Smooth muscle cell (in vitro differentiated cells): ENCODE measurements at regions not wholly inside any gene's neighbourhood (a gene's known extent, or its start where the extent isn't known, plus 50 kb on each side); places are given as distances from the start of the nearest gene placed in this dataset.

Source experiments
- DNase-seq: peaks from one replicate; lab custom pipeline; 2025; ENCODE audit not compliant: unreplicated experiment; lab: John Stamatoyannopoulos, UW
- H2AFZ ChIP-seq: fragments of 200-600 bp; sonication (generic); 2 replicates; pipeline ENCODE4 v1.6.0; 2016; ENCODE audit warnings: antibody characterized with exemption, low read depth, mild to moderate bottlenecking
- H3F3A ChIP-seq: fragments of 200-600 bp; sonication (generic); 2 replicates; pipeline ENCODE4 v1.6.0; 2017; ENCODE audit warnings: antibody characterized with exemption, low read depth
- H3K27ac ChIP-seq: fragments of 200-600 bp; sonication (generic); 2 replicates; pipeline ENCODE4 v1.5.1; 2016; ENCODE audit warnings: low read depth, mild to moderate bottlenecking
- H3K27me3 ChIP-seq: fragments of 200-600 bp; sonication (generic); 2 replicates; pipeline ENCODE4 v1.6.1; 2016; ENCODE audit warnings: low read depth, mild to moderate bottlenecking
- H3K36me3 ChIP-seq: fragments of 200-600 bp; sonication (generic); 2 replicates; pipeline ENCODE4 v1.5.1; 2016; ENCODE audit warnings: low read depth
- H3K4me1 ChIP-seq: fragments of 200-600 bp; sonication (generic); 2 replicates; pipeline ENCODE4 v1.5.1; 2016; ENCODE audit warnings: low read depth
- H3K4me2 ChIP-seq: fragments of 200-600 bp; sonication (generic); 2 replicates; pipeline ENCODE4 v1.6.0; 2016; ENCODE audit warnings: mild to moderate bottlenecking
- H3K4me3 ChIP-seq: fragments of 200-600 bp; sonication (generic); 2 replicates; pipeline ENCODE4 v1.5.1; 2016; ENCODE audit warnings: mild to moderate bottlenecking
- H3K79me2 ChIP-seq: fragments of 200-600 bp; sonication (generic); 2 replicates; pipeline ENCODE4 v1.6.0; 2016; ENCODE audit warnings: low read depth, mild to moderate bottlenecking
- H3K9ac ChIP-seq: fragments of 200-600 bp; sonication (generic); 2 replicates; pipeline ENCODE4 v1.6.0; 2016; ENCODE audit warnings: low read depth
- H3K9me3 ChIP-seq: fragments of 200-600 bp; sonication (generic); replicated peaks from 2 replicates; pipeline ENCODE4 v1.5.1; 2016; ENCODE audit warnings: low read depth
- H4K20me1 ChIP-seq: fragments of 200-600 bp; sonication (generic); 2 replicates; pipeline ENCODE4 v1.6.0; 2016; ENCODE audit warnings: low read depth
- CTCF ChIP-seq: fragments of 200-600 bp; sonication (generic); IDR thresholded peaks from 2 replicates; pipeline ENCODE4 v1.5.1; 2017; ENCODE audit warnings: borderline replicate concordance, mild to moderate bottlenecking, antibody characterized with exemption; ENCODE audit not compliant: insufficient read depth, poor library complexity, severe bottlenecking
- WGBS: methylation state at CpG from one replicate; pipeline ENCODE4 v1.1.7; 2016; ENCODE audit warnings: low lambda C conversion rate; 5-methylcytosine and 5-hydroxymethylcytosine counted together

GRCh38 chr2:238986491-238987351 is 138.8 kb downstream of the TWIST2 start:
- H3K4me3 ChIP-seq = no peak overlapping the region
- H3K36me3 ChIP-seq = no peaks in the 10 kb centered on the region
- no peak overlapping the region for H3K27ac ChIP-seq
- H3K9ac ChIP-seq = no peak overlapping the region
- H3K4me1 ChIP-seq = peaks cover 8% of the 10 kb centered on the region
- no peaks in the 10 kb centered on the region for H3K9me3 ChIP-seq
- H3K79me2 ChIP-seq = no peaks in the 10 kb centered on the region
- no peak for DNase-seq
- H3K27me3 ChIP-seq = no peaks in the 10 kb centered on the region
- no peak overlapping the region for H2AFZ ChIP-seq
- TF ChIP-seq CTCF = no peak
- WGBS = 93% methylated on average over 41 of the region's 41 CpGs
- H3F3A ChIP-seq = no peaks in the 10 kb centered on the region
- no peaks in the 10 kb centered on the region for H4K20me1 ChIP-seq
- no peak overlapping the region for H3K4me2 ChIP-seq

GRCh38 chr2:238987352-238987981 is 139.6 kb downstream of the TWIST2 start:
- Histone ChIP-seq H3F3A (no peaks in the 10 kb centered on the region), H3K4me3 (no peak overlapping the region), H4K20me1 (no peaks in the 10 kb centered on the region), H3K27me3 (no peaks in the 10 kb centered on the region), H3K27ac (no peak overlapping the region), H3K9ac (no peak overlapping the region), H2AFZ (no peak overlapping the region), H3K9me3 (no peaks in the 10 kb centered on the region), H3K4me1 (peaks cover 8% of the 10 kb centered on the region), H3K36me3 (no peaks in the 10 kb centered on the region), H3K79me2 (no peaks in the 10 kb centered on the region), H3K4me2 (no peak overlapping the region)
- 91% methylated on average over 14 of the region's 14 CpGs for WGBS
- no peak for DNase-seq
- TF ChIP-seq CTCF = no peak

- Histone ChIP-seq H2AFZ (no peak overlapping the region), H3K79me2 (no peaks in the 10 kb centered on the region), H3K27ac (no peak overlapping the region), H3K4me2 (no peak overlapping the region), H3K4me3 (no peak overlapping the region), H4K20me1 (no peaks in the 10 kb centered on the region), H3K36me3 (no peaks in the 10 kb centered on the region), H3F3A (no peaks in the 10 kb centered on the region), H3K4me1 (peaks cover 8% of the 10 kb centered on the region), H3K27me3 (no peaks in the 10 kb centered on the region), H3K9ac (no peak overlapping the region), H3K9me3 (no peaks in the 10 kb centered on the region)
- 83% methylated on average over 7 of the region's 7 CpGs for WGBS
- TF ChIP-seq CTCF = no peak
- no peak for DNase-seq
Measured at GRCh38 chr2:238988105-238988504, 140.2 kb downstream of the TWIST2 start.
